ENCODE measurements at regions not wholly inside any gene's neighbourhood (a gene's known extent, or its start where the extent isn't known, plus 50 kb on each side); places are given as distances from the start of the nearest gene placed in this dataset.
A peak's percentile ranks its signal among the peaks of the same experiment; 100 is the strongest.

DNA sequence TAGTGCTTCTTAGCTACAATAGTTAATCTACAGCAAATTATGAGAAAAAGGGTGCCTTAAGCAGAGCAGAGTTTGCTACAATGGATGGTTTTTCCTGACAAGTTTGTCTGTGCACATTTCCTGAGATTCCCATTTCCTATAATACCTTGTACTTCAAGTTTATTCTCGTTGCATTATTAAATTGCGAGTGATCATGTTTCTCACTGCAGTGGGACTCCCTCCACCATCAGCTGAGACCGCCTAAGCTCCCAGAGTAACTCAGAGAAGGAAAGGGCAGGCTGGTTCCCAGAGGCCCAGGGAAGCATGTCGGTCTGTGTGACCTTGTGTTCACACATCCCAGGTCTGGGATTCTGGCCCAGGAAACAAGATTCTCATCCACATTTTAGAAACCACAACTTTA lies 162.1 kb downstream of the ARL4C start:
- no peak for DNase-seq

DNA sequence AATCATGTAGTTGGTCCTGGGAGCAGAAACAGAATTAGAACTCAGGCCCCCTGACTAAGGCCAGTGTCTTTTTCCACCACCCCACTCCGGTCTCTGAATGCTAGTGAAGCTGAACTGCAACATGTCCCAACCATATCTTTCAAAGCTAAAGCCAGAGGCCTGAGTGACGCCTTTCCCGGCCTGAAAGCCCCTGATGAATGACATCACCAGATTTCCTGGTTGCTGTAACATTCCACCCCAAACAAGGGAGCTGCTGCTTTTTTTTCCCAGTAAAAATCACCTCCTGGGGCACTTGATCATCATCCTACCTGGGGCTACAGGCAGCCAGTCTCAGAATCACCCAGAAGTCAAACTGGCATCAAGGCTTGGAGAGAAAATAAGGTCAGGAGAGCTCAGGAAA lies 162.7 kb downstream of the ARL4C start:
- no peak for DNase-seq

DNA sequence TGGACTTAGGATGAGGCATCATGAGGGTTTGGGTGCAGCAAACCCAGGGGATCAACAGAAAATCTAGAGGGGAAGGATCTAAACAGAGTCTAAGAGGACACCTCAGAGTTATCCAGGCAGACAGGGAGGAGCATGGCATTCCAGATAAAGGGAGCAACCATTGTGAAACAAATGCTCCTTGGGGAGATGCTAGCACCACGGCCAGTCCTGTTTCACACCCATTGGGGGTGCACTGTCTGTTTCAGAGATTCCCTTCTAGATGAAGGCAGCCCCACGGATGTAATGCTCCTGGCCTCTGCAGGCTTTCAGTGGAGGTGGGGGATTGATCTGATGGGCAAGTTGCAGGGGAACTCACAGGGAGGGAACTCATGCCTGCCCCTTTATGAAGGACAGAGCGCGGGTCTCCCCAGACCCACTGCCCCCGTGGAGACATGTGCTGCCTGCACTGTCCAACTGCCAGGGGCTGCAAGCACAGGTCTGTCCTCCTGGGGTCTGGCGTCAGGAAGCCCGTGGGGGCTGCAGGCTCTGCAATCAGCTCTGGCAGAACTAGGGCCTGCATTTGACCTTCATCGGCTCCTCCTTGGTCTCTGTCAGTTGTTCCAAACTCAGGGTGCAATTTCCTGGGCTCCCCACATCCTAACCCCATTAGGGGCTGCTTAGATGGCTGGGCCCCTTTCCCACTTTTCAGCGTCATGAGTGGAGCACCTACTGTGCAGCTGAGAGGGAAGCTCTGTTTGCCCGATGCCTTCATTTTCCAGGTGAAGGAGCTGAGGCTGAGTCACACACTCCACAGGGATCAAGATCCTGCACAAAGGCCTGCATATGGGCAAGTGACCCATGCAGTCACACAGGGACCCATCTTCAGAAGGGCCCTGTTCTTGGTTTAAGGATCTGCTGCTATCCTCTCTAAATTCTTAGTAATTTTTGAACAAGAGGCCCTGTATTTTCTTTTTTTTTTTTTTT lies 163.4 kb downstream of the ARL4C start:
- no peak for DNase-seq

DNA sequence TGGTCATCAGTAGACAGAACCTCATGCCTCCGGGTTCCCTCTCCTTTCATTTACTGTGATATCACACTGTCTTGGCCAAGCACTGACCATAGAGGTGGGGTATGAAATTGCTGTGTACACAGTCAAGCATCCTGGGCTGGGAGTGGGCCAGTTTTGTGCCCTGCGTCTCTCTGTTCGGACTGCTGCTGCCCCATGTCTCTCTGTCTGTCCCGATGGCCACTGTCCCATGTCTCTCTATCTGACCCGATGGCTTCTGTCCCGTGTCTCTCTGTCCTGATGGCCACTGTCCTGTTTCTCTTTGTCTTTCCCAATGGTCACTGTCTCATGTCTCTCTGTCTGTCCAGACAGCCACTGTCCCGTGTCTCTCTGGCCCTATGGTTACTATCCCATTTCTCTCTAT lies 164.9 kb downstream of the ARL4C start:
- no peak for DNase-seq

DNA sequence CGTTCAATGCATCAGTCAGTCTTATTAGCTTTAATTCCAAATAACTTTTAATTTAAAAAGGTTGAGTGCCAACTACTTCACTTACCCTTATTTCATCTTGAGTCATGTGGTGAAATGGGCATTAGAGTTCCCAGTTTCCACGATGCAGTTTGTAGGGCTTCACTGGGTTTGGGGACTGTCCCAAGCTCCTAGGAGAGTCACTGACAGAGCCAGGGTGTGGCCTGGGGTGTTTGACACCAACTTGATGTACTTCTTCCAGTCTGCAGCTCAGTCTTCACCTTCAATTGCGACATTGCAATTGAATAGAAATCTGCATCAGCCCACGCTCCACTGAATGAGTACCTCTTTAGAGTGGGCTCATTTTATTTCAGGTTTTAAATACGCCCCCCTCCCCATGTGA lies 165.3 kb downstream of the ARL4C start:
- no peak for DNase-seq

DNA sequence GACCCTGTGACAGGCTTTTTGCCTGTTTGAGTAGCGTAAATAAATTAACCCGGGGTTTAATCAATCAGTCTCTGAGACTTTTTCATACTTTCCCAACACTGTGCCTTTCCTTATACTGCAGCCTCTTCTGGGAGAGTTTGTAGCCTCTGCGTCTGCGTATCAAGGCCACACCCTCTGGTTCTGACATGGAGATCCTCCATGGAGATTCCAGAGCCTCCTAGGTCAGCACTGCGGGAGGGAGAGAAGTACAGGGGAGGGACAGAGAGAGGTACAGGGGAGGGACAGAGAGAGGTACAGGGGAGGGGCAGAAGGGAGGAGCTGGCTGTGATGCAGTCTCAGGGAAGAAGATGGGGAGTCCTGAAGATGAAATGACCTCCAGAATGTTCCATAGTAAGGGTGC lies 166.0 kb downstream of the ARL4C start:
- no peak for DNase-seq

DNA sequence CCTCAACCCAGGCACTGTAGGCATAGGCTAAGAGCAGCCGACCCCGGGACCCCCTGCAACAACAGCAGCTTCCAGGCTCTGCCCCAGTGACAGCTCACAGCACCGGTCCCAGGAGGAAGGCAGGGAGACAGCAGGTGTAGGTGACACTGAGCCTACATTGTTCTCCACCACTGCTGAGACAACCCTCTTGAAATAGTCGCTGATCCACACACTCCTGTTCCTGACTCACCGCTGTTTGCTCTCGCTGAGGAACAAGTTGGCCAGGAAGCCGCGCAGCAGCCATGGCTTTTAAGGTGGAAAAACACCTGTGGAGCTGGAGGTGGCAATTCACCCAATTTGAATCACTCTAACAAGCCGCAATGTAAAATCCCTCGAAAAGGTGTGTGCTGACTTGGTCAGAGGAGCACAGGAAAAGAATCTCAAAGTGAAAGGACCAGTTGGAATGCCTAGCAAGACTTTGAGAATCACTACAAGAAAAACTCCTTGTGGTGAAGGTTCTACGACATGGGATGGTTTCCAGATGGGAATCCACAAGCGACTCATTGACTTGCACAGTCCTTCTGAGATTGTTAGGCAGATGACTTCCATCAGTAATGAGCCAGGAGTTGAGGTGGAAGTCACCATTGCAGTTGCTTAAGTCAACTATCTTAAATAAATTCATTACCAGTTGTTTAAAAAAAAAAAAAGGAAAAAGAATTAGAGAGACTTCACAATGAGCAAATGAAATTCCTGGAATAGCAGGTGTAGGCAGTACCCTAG lies 167.5 kb downstream of the ARL4C start:
- peak; percentile 6 to 41 for DNase-seq

DNA sequence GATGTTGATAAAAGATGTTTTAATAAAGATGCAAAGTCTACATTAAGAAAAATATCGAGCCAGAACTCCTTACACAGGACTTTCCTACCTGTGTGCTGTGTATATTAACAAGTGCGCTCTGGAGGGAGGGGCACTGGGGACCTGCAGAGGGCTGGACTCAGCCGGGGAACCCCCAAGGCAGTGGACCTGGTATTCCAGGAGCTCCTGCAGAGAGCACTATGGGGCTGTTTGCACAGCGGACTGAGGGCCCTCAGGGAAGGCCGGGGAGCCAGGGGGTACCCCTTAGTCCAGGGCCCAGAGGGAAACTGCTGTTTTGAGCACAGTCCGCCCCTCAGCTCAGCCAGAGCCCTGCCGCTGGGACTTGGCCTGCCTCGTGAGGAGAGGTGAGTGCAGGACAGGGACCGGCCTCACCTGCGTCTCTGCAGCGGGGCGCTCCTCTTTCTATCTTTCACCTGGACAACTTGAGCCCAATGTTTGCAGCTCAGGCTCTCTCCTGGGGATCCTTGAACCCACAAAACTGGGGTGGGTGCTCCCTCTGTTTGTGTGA lies 168.4 kb downstream of the ARL4C start:
- no peak for DNase-seq

DNA sequence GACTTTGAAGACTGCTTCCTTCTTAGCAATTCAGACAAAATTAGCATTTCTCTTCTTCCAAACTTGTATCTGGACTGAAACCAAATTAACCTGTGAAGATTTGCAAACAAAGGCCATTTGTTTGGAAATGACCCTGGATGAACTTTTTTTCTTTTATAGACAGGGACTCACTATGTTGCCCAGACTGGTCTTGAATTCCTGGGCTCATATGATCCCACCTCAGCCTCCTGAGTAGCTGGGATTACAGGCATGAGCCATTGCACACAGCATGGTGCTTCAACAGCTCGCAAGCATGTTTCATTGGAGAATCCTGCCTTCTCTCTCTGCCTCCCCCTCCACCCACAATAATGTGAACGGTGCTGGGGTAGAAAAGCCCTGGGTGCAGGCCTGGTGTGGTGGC lies 170.2 kb downstream of the ARL4C start:
- no peak for DNase-seq

DNA sequence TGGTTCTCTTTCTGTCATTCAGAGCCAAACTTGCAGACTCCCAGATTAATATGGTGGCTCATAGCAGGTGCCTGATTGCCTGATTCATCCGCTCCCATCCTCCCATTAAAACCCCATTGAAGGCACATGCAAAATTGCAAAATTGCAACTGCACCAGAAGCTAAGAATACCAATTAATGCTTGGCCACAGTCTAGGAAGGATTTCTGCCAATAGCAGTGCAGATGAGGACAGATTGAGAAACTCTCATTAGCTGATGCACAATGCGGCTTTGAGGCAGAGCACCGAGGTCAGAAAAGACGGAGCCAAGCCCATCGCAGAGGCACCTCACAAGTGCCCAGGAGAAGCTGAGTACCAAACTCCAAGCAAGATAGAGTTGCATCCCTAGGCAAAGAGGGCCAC lies 172.8 kb downstream of the ARL4C start:
- DNase-seq, result no peak

DNA sequence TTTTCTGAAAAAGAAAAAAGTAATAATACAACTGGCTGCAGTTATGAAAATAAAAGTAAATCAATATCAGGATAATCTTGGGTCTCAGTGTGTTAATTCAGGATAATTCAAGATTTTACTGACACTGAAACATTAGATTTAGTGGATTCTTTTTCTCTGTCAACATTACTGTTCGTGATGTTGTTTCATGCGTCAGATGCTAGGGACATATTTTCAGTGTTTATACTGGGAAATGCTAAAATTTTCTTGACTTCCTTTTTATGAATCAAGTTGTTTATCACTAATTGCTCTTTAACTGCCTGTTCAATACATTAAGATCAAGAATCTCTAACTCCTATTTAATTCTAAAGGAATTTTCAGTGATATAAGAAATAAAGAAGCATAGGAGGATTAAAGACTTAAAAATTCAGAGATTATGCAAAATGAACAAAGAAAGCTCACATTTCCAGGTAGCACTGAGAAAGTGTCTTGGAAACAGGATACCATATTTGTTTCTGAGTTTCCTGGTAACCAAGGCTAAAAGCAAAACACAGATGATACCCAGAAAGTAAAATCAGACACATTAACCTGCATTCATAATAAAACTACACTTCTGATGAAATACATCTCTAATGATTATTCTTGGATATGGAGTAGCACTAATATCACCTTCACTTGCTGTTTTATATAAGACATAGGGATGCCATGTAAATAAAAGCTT lies 174.0 kb downstream of the ARL4C start:
- no peak for DNase-seq

DNA sequence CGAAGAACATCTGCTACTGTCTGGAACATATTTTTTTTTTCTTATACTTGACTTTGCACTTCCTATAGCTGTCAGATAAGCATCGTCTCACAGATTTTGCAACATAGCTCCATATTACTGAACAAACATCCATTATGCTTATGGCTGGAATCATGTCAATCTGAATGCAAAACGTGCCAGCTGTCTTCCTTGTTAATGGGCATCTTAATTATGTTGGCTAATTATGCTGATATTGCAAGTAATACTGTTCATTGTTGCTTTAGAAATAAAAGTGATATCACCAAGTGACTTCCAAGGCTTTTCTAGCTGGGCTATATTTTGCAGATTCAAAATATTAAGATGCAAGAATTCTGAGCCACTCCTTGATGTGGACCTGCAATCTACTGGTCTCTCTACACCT lies 176.8 kb downstream of the ARL4C start:
- no peak for DNase-seq

DNA sequence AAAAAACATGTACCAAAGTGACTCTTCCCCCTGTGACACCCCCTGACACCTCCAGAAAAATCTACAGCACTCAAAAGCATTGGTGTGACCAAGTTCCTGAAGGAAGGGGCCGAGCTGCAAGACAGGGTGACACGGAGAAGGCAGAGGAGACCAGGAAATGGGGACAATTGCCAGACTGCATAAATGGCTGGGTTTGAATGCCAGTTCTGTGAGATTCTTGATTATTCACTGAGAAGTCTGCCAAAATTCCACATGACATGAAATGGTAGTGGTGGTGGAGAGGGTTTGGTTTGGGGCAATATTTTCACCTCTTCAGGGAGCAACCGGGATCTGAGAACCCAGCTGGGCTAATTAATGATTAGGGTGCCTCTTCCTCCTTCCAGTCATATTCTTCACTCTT lies 178.5 kb downstream of the ARL4C start:
- no peak for DNase-seq

DNA sequence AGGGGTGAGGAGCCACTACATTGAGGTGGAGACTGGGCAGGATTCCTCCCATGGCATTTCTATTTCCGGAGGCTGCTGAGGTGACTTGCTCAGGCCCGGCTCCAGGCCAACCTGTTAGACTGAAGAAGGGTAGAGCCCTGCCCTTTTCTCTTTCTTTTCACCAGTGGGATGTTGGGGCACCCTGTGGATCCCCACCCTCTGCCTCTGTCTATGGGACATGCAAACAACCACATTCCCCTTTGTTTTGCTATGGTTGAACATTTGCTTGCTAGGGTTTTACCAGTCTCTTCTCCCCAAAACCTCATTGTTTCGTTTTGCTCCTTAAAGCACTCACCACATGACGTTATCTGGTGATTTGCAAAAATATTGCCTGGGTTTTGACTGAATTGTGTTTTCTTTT lies 183.3 kb downstream of the ARL4C start:
- DNase-seq, result no peak

DNA sequence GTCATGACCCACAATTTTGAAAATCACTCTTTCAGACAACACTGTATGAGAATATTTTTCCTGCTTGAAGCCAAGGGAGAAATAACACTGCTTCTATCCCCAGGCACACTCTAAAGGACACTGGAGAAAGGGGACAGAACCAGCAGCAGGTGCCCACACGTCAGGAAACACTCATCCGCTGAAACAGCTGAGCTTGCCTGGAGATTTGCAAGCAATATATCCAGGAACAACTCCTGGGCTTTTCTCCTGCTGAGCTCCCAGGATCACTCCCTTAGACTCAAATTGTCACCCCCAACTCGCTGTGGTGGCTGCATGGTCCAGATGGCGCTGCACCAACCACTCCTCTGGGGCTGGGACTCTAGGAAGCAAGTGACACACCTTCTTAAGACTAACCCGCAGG lies 186.7 kb downstream of the ARL4C start:
- DNase-seq, result no peak

DNA sequence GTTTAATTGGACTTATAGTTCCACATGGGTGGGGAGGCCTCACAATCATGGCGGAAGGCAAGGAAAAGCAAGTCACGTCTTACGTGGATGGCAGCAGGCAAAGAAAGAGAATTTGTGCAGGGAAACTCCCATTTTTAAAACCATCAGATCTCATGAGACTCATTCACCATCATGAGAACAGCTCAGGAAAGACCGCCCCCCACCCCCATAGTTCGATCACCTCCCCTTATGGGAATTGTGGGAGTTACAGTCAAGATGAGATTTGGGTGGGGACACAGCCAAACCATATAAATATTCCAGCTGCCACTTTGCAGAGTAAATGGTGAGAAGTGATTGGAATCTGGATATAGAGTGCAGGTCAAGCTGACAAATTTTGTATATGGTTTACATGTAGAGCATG lies 187.4 kb downstream of the ARL4C start:
- no peak for DNase-seq

DNA sequence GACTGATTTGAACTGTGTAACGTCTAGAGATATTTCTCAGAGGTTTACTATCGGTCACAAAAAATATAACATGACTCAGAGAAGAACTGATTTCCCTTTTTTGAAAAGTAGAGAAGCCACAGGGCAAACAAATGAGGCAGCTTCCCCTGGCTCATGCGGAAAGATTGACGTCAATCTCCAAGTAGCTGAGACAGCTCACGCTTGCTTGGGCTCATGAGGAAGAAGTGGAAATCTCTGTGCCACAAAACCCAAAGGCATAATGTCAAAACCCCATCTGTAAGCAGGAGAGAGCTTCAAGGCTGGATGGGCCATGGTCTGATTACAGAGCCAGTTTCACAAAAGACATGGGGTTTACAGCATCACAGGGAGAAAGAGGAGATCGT lies 188.1 kb downstream of the ARL4C start:
- DNase-seq, result no peak

DNA sequence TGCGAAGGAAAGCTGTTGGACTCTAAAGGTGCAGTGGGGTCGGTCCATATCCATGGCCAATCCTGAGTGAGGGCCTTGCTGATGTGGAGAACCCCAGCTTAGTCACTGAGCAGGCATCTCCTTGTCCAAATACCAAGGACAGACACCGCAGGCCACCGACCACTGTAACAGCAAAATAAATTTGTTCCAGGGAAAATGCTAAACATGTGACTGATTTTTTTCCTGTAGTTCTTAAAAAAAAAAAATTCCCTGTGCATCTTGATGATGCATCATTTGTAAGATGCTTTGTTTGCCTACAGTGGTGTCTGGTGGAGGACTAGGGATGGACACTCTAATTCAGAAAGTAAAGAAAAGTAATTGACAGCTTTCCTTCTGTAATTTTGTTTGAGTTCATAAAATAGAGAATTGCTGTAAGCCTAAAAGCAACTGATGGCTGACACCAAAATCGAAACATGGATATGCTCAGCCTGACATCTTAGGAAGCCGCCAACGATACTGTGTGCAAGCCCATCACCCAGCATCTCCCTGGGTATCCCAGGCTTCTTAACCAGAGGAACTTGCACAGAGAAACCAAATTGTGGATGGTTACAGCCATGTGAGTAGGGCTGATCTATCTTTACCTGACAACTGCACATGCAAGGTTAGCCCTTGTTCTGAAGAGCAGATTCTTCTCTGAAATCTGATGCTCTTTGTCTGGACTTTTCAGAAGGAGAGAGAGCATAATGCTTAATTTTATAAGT lies 188.6 kb downstream of the ARL4C start:
- no peak for DNase-seq

DNA sequence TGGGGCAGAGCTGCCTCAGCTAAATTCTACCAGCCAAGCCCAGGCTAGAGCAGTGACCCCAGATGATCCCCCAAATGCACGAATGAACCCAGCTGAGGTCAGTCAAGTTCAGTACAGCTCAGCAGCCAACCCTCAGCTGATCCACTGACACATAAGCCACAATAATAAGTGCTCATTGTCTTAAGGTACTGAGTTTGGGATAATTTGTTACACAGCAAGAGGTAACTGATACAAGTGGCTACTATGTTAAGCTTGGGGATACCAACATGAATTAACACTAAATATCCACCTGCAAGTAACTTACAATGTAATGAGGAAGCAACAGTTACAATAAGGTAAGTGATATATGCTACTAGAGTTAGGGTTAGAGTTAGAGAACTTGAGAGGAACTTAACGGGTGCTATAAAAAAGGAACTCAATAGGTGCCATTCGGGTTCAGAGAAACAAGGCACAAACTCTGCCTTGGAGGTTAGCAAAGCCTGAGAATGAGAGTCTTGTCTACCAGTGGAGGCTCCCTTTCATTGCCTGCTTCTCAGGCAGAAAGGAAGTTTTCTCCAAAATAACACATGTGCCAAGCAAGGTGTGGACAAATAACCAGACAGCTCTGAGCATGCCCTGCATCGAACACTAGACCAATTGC lies 189.4 kb downstream of the ARL4C start:
- DNase-seq, result no peak

DNA sequence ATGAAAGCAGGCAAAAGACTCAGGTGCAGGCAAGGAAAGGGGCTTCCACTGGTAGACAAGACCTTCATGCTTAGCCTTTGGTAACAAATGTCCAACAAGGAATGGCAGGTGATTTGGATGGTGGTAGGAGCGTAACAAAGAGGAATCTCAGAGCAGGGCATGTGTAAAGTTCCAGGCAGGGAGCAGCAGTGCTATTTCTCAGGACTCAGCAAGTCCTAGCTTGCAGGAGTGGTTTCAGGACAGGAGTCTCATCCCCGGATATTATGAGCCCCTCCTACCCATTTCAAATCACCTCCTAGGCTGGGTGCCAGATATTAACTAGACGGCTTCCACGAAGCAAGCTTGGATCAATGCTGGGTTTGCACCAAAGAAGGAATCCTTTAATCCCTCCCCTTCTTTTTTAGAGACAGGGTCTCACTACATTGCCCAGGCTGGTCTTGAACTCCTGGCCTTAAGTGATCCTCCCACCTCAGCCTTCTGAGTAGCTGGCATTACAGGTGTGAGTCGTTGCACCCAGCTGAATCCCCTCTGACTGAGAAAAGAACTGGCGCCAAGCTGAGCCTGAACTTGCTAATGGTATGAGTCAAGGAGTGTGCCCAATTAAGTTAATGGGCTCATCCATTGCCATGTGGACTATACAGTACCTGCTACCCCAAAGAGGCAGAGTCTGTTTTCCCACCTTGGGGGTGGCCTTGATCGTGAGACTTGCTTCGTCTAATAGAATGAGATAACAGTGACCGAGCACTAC lies 190.3 kb downstream of the ARL4C start:
- no peak for DNase-seq

DNA sequence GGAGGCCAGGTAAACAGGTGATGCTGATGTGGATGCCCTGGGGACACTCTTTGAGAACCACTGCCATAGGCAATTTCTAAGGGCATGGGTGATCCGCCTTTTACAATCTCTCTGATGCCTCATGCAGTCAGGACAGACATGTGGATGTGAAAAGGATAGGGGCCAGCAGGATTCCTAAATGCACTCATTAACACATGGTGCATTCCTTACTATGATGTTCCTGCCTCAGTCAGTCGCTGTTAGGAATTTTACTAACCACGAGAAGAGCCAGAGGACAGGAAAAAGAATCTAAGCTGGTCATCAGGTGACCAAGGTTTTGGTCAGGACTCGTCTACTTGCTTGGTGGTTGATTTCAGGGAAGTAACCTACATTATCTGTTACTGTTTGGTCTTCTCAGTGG lies 191.0 kb downstream of the ARL4C start:
- DNase-seq, result no peak
